Gastrocnemius medialis (tissue), 4 donors: ENCODE measurements at regions not wholly inside any gene's neighbourhood (a gene's known extent, or its start where the extent isn't known, plus 50 kb on each side); places are given as distances from the start of the nearest gene placed in this dataset.

Experiments
- ATAC-seq, 2 donors: fragments of 150-250 bp; one replicate each; pipeline ENCODE4 v1.9.1; 2016
- DNase-seq, 2 donors: peaks; one replicate each; pipeline ENCODE4 v3.0.0-alpha.2; 2019
- H3K27ac ChIP-seq, 4 donors: fragments of 200-600 bp; sonication (generic); 1 replicate in 1 of 4; 2 replicates in 3 of 4; pipeline ENCODE4 v1.5.1; 2016 to 2018; ENCODE audit warnings: mild to moderate bottlenecking in 2 of 4, moderate library complexity in 1 of 4
- H3K27me3 ChIP-seq, 3 donors: fragments of 200-600 bp; sonication (generic) in 2 of 3; 1 replicate in 1 of 3; 2 replicates in 2 of 3; pipeline versions ENCODE4 v1.5.1 to v1.6.0; 2016 to 2019; ENCODE audit warnings: mild to moderate bottlenecking in 1 of 3, moderate library complexity in 1 of 3
- H3K36me3 ChIP-seq, 2 donors: fragments of 200-600 bp; sonication (generic) in 1 of 2; one replicate each; pipeline ENCODE4 v1.5.1; 2017 to 2018
- H3K4me1 ChIP-seq, 2 donors: fragments of 200-600 bp; sonication (generic) in 1 of 2; one replicate each; pipeline ENCODE4 v1.5.1; 2016 to 2017; ENCODE audit warnings: mild to moderate bottlenecking in 2 of 2
- H3K4me3 ChIP-seq, 4 donors: fragments of 200-600 bp; sonication (generic) in 3 of 4; 1 replicate in 1 of 4; 2 replicates in 3 of 4; pipeline ENCODE4 v1.5.1; 2016 to 2019; ENCODE audit warnings: mild to moderate bottlenecking in 2 of 4
- H3K9me3 ChIP-seq, 3 donors: fragments of 200-600 bp; sonication (generic) in 2 of 3; 1 replicate in 1 of 3; 2 replicates in 2 of 3; pipeline ENCODE4 v1.5.1; 2016 to 2019
- POLR2A ChIP-seq, 2 donors: fragments of 450-650 bp; IDR thresholded peaks; one replicate each; pipeline ENCODE4 v1.6.1; 2017; ENCODE audit warnings: antibody characterized with exemption in 2 of 2, mild to moderate bottlenecking in 2 of 2, moderate library complexity in 2 of 2
- in situ Hi-C, 4 donors: fragments of 200-750 bp; cut with MboI; loops; one replicate each; pipeline versions ENCODE4 v1.15.0 to v1.8.0; 2017; ENCODE audit warnings: low sequenced_read_pairs in 4 of 4
- intact Hi-C: fragments of 100-400 bp; cut with DNase I; formaldehyde crosslinking; loops from one replicate; pipeline ENCODE4 v1.15.1; 2023; ENCODE audit warnings: low total_unique reads
- TF ChIP-seq, protein P1 (sequence below), 5 experiments: fragments of 450-650 bp in 3 of 5; fragments of 200-600 bp in 2 of 5; sonication (generic) in 2 of 5; IDR thresholded peaks in 4 of 5; conservative IDR thresholded peaks in 1 of 5; 1 replicate in 4 of 5; 2 replicates in 1 of 5; pipeline ENCODE4 v1.5.1; 2016 to 2019; ENCODE audit warnings: antibody characterized with exemption in 5 of 5, mild to moderate bottlenecking in 3 of 5, moderate library complexity in 3 of 5

DNA sequence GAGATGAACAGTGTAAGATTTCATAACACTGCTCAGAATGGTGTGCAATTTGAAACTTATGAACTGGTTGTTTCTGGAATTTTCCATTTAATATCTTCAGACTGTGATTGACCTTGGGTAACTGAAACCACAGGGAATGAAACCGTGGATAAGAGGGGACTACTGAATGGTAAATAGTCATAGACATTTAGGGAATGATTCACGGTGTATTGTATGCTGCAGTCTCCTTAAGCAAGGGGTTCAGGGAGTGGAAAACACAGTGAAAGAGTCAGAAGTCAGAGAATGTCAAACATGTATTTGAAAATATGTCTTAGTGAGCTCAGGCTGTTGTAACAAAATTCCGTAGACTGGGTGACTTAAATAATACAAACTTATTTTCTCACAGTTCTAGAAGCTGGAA lies 398.2 kb upstream of the DIPK2B start:
- Histone ChIP-seq H3K27me3 (no peaks in the 10 kb centered on the region), H3K9me3 (no peaks in the 10 kb centered on the region), H3K4me3 (no peak overlapping the region), H3K27ac (no peak overlapping the region), H3K36me3 (no peaks in the 10 kb centered on the region), H3K4me1 (no peaks in the 10 kb centered on the region)
- intact Hi-C loops, result no loop called here
- no peak for DNase-seq
- in situ Hi-C loops, result no loop called here
- ATAC-seq, result no peak
- TF ChIP-seq, protein P1, sequence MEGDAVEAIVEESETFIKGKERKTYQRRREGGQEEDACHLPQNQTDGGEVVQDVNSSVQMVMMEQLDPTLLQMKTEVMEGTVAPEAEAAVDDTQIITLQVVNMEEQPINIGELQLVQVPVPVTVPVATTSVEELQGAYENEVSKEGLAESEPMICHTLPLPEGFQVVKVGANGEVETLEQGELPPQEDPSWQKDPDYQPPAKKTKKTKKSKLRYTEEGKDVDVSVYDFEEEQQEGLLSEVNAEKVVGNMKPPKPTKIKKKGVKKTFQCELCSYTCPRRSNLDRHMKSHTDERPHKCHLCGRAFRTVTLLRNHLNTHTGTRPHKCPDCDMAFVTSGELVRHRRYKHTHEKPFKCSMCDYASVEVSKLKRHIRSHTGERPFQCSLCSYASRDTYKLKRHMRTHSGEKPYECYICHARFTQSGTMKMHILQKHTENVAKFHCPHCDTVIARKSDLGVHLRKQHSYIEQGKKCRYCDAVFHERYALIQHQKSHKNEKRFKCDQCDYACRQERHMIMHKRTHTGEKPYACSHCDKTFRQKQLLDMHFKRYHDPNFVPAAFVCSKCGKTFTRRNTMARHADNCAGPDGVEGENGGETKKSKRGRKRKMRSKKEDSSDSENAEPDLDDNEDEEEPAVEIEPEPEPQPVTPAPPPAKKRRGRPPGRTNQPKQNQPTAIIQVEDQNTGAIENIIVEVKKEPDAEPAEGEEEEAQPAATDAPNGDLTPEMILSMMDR (IDR thresholded peaks at IDR 0.05 in 4 of 5, conservative IDR thresholded peaks at IDR 0.05 in 1 of 5), result no peak
- no peak for TF ChIP-seq POLR2A (IDR thresholded peaks at IDR 0.05)

DNA sequence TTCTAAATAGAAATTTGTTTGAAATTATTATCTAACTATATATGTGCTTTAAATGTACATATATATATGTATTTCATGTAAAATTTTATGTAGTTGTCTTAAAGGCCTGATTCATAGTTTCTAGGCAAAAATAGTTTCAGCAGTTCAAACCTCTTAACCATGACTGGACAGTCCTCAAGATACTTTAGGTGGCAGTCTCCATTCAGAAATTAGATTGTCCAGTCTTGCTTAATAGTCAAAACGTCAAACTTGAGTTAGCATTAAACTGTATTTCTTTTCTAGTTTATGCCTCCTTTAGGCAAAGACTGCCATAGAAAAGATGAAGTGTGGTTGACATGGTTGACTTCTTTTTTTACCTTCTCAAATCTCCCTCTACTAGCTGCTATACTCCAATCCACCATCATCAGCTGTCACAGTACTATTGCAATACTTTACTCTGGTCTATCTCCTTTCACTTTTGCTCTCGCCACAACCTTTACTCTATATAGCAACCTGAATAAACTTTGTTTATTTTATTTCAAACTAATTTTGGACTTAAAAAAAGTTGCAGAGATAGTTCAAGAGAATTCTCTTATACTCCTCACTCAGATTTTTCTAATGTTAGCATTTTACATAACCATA lies 395.6 kb upstream of the DIPK2B start:
- H3K36me3 ChIP-seq, result no peaks in the 10 kb centered on the region
- H3K4me3 ChIP-seq, result no peak overlapping the region
- in situ Hi-C loops, result no loop called here
- intact Hi-C loops, result no loop called here
- no peaks in the 10 kb centered on the region for H3K9me3 ChIP-seq
- DNase-seq, result no peak
- no peak for ATAC-seq
- H3K4me1 ChIP-seq, result no peaks in the 10 kb centered on the region
- H3K27ac ChIP-seq, result no peak overlapping the region
- no peaks in the 10 kb centered on the region for H3K27me3 ChIP-seq
- TF ChIP-seq, protein P1 (IDR thresholded peaks at IDR 0.05 in 4 of 5, conservative IDR thresholded peaks at IDR 0.05 in 1 of 5), result no peak
- TF ChIP-seq POLR2A (IDR thresholded peaks at IDR 0.05), result no peak

DNA sequence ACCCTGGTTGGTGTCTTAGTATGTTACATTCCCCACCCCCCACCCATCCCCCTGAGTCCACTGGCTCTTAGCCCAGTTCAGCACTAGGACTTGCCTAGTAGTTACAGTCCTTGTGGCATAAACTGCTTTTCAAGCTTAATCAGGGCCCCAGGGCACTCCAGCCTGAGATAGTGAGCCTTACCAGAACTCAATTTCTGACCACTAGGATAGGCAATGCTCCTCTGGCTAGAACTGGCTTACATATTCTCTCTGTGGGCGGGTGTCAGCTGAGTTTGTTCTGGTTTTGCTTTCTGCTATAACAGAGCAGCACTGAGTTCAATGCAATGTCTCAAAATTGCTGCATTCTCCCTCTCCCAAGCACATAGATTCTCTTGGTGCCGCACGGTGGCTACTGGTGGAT lies 391.4 kb upstream of the DIPK2B start:
- in situ Hi-C loops (no loop called here), intact Hi-C loops (no loop called here)
- H3K9me3 ChIP-seq, result peaks cover 0 to 11% (median 0%) of the 10 kb centered on the region in 3 donors
- H3K27me3 ChIP-seq, result no peaks in the 10 kb centered on the region
- H3K27ac ChIP-seq, result no peak overlapping the region
- DNase-seq, result no peak
- H3K36me3 ChIP-seq, result no peaks in the 10 kb centered on the region
- ATAC-seq, result no peak
- H3K4me3 ChIP-seq, result no peak overlapping the region
- no peaks in the 10 kb centered on the region for H3K4me1 ChIP-seq
- TF ChIP-seq, protein P1 (IDR thresholded peaks at IDR 0.05 in 4 of 5, conservative IDR thresholded peaks at IDR 0.05 in 1 of 5), result no peak
- no peak for TF ChIP-seq POLR2A (IDR thresholded peaks at IDR 0.05)

DNA sequence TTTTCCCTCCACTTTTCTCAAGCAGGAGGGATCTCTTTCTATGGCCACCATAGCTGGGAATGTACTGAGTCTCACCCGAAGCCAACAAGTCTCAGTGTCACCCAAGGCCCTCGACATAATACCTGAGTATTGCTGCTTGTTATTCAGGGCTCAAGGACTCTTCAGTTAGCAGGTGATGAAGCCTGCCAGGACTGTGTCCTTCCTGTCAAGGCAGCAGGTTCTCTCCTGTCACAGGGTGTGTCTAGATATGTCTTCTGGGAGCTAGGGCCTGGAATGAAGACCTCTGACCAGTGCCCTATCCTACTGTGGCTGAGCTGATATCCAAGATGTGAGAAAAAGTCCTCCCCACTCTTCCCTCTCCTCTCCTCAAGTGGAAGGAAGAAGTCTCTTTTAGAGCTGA lies 391.0 kb upstream of the DIPK2B start:
- ATAC-seq (no peak), DNase-seq (no peak)
- in situ Hi-C loops (no loop called here), intact Hi-C loops (no loop called here)
- H3K4me1 ChIP-seq, result no peaks in the 10 kb centered on the region
- peaks cover 0 to 11% (median 0%) of the 10 kb centered on the region in 3 donors for H3K9me3 ChIP-seq
- H3K4me3 ChIP-seq, result no peak overlapping the region
- no peak overlapping the region for H3K27ac ChIP-seq
- TF ChIP-seq, protein P1 (IDR thresholded peaks at IDR 0.05 in 4 of 5, conservative IDR thresholded peaks at IDR 0.05 in 1 of 5), result no peak
- no peak for TF ChIP-seq POLR2A (IDR thresholded peaks at IDR 0.05)
- no peaks in the 10 kb centered on the region for H3K27me3 ChIP-seq
- H3K36me3 ChIP-seq, result no peaks in the 10 kb centered on the region

DNA sequence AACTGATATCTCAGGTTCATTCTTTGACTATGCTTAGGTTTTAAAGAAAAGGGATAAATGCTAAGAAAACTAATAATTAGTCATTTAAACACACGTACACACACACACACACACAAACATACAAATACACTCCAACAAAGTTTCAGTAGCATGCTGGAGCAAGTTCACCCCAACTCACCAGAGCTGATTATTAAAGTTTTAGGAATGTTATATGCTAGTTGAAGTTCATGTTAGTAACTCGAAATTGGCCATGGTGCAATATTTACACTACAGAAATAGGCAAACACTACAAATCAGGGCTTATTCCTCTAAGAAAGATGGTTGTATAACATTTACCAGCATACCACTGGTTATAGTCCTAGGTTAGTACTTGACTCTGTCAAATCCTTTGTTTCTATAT lies 384.0 kb upstream of the DIPK2B start:
- ATAC-seq (no peak), DNase-seq (no peak)
- Histone ChIP-seq H3K36me3 (no peaks in the 10 kb centered on the region), H3K4me3 (no peak overlapping the region), H3K27me3 (no peaks in the 10 kb centered on the region), H3K27ac (no peak overlapping the region), H3K9me3 (peaks cover 0 to 11% (median 0%) of the 10 kb centered on the region in 3 donors), H3K4me1 (no peaks in the 10 kb centered on the region)
- no peak for TF ChIP-seq POLR2A (IDR thresholded peaks at IDR 0.05)
- TF ChIP-seq, protein P1 (IDR thresholded peaks at IDR 0.05 in 4 of 5, conservative IDR thresholded peaks at IDR 0.05 in 1 of 5), result no peak
- in situ Hi-C loops, result no loop called here
- intact Hi-C loops, result no loop called here
